HEK293 (cell line): ENCODE measurements at regions not wholly inside any gene's neighbourhood (a gene's known extent, or its start where the extent isn't known, plus 50 kb on each side); places are given as distances from the start of the nearest gene placed in this dataset.

ENCODE experiments used
- CTCF ChIA-PET: fragments of 350-600 bp; formaldehyde crosslinking; extraction: SDS; loops from one replicate; lab custom pipeline; 2021; ENCODE audit warnings: antibody characterized with exemption; lab: Yijun Ruan, JAX
- POLR2A ChIA-PET: fragments of 300-600 bp; formaldehyde crosslinking; extraction: SDS; loops from one replicate; lab custom pipeline; 2020; ENCODE audit warnings: antibody characterized with exemption, inconsistent platforms; lab: Yijun Ruan, JAX
- H3K27ac ChIP-seq: fragments of 200-500 bp; sonication (Bioruptor generic); 2 replicates; pipeline ENCODE4 v1.5.1; 2014; ENCODE audit warnings: low read depth, low read length, control low read depth, inconsistent platforms; ENCODE audit errors: extremely low read depth
- H3K36me3 ChIP-seq, 2 experiments: fragments of 200-500 bp in 1 of 2; sonication (Bioruptor generic) in 1 of 2; 1 replicate in 1 of 2; 2 replicates in 1 of 2; pipeline ENCODE4 v1.5.1; 2014 to 2017; ENCODE audit warnings: inconsistent platforms in 2 of 2, low read length in 2 of 2; ENCODE audit not compliant: control insufficient read depth in 2 of 2, insufficient read depth in 1 of 2
- H3K4me1 ChIP-seq: fragments of 200-500 bp; sonication (Bioruptor generic); 2 replicates; pipeline ENCODE4 v1.5.1; 2014; ENCODE audit warnings: mild to moderate bottlenecking, low read length, inconsistent platforms; ENCODE audit not compliant: control insufficient read depth, insufficient read depth
- H3K4me3 ChIP-seq: 2 replicates; pipeline ENCODE4 v1.5.1; 2011; ENCODE audit warnings: low read depth, mild to moderate bottlenecking, control low read depth, low read length, moderate library complexity
- H3K9me3 ChIP-seq: fragments of 200-500 bp; sonication (Bioruptor generic); 2 replicates; pipeline ENCODE4 v1.5.1; 2014; ENCODE audit warnings: low read depth, low read length, inconsistent platforms; ENCODE audit not compliant: control insufficient read depth, insufficient read depth
- GLIS1 ChIP-seq: fragments of 450-650 bp; formaldehyde crosslinking; IDR thresholded peaks from 2 replicates; pipeline ENCODE4 v1.5.1; 2016; ENCODE audit warnings: missing biosample characterization, missing genetic modification characterization
- HOXD13 ChIP-seq: sonication (generic); formaldehyde crosslinking; IDR thresholded peaks from 2 replicates; pipeline ENCODE4 v1.8.0; 2022; ENCODE audit warnings: missing genetic modification reagents, borderline replicate concordance
- MEIS1 ChIP-seq: sonication (generic); formaldehyde crosslinking; IDR thresholded peaks from 2 replicates; pipeline ENCODE4 v1.8.1; 2022; ENCODE audit warnings: missing genetic modification reagents, mild to moderate bottlenecking, borderline replicate concordance
- MZF1 ChIP-seq: fragments of 450-650 bp; formaldehyde crosslinking; IDR thresholded peaks from 2 replicates; pipeline ENCODE4 v1.5.1; 2017; ENCODE audit warnings: missing biosample characterization, missing genetic modification characterization, borderline replicate concordance
- OSR2 ChIP-seq: fragments of 450-650 bp; formaldehyde crosslinking; IDR thresholded peaks from 2 replicates; pipeline ENCODE4 v1.5.1; 2016; ENCODE audit warnings: missing biosample characterization, missing genetic modification characterization
- SCRT1 ChIP-seq: fragments of 450-650 bp; formaldehyde crosslinking; IDR thresholded peaks from 2 replicates; pipeline ENCODE4 v1.5.1; 2016; ENCODE audit warnings: missing biosample characterization, missing genetic modification characterization, borderline replicate concordance
- SCRT2 ChIP-seq: fragments of 450-650 bp; formaldehyde crosslinking; IDR thresholded peaks from 2 replicates; pipeline ENCODE4 v1.5.1; 2016; ENCODE audit warnings: missing biosample characterization, missing genetic modification characterization
- TRIM28 ChIP-seq: IDR thresholded peaks from 2 replicates; pipeline ENCODE4 v1.6.1; 2011; ENCODE audit warnings: low read length, control low read depth, borderline replicate concordance
- WT1 ChIP-seq: fragments of 450-650 bp; formaldehyde crosslinking; IDR thresholded peaks from 2 replicates; pipeline ENCODE4 v1.5.1; 2016; ENCODE audit warnings: missing biosample characterization, missing genetic modification characterization
- ZBTB10 ChIP-seq: fragments of 450-650 bp; formaldehyde crosslinking; IDR thresholded peaks from 2 replicates; pipeline ENCODE4 v1.5.1; 2016; ENCODE audit warnings: missing biosample characterization, missing genetic modification characterization
- ZFP41 ChIP-seq: fragments of 450-650 bp; formaldehyde crosslinking; IDR thresholded peaks from 2 replicates; pipeline ENCODE4 v1.5.1; 2016; ENCODE audit warnings: missing biosample characterization, missing genetic modification characterization, borderline replicate concordance
- ZNF211 ChIP-seq: fragments of 450-650 bp; formaldehyde crosslinking; IDR thresholded peaks from 2 replicates; pipeline ENCODE4 v1.5.1; 2016; ENCODE audit warnings: low read depth, missing biosample characterization, missing genetic modification characterization
- ZNF214 ChIP-seq: fragments of 450-650 bp; formaldehyde crosslinking; IDR thresholded peaks from 2 replicates; pipeline ENCODE4 v1.5.1; 2017; ENCODE audit warnings: missing biosample characterization, mild to moderate bottlenecking, missing genetic modification characterization, borderline replicate concordance
- ZNF223 ChIP-seq: fragments of 450-650 bp; formaldehyde crosslinking; IDR thresholded peaks from 2 replicates; pipeline ENCODE4 v1.5.1; 2016; ENCODE audit warnings: missing biosample characterization, missing genetic modification characterization
- ZNF248 ChIP-seq: fragments of 450-650 bp; formaldehyde crosslinking; IDR thresholded peaks from 2 replicates; pipeline ENCODE4 v1.5.1; 2017; ENCODE audit warnings: missing biosample characterization, missing genetic modification characterization
- ZNF311 ChIP-seq: fragments of 450-650 bp; formaldehyde crosslinking; IDR thresholded peaks from 2 replicates; pipeline ENCODE4 v1.5.1; 2017; ENCODE audit warnings: missing biosample characterization, missing genetic modification characterization, borderline replicate concordance
- ZNF423 ChIP-seq: fragments of 450-650 bp; formaldehyde crosslinking; IDR thresholded peaks from 2 replicates; pipeline ENCODE4 v1.5.1; 2016; ENCODE audit warnings: missing biosample characterization, missing genetic modification characterization
- ZNF433 ChIP-seq: fragments of 450-650 bp; formaldehyde crosslinking; IDR thresholded peaks from 2 replicates; pipeline ENCODE4 v1.5.1; 2016; ENCODE audit warnings: missing biosample characterization, missing genetic modification characterization, low read depth
- ZNF560 ChIP-seq: fragments of 450-650 bp; formaldehyde crosslinking; IDR thresholded peaks from 2 replicates; pipeline ENCODE4 v1.5.1; 2017; ENCODE audit warnings: missing biosample characterization, missing genetic modification characterization, borderline replicate concordance
- ZNF596 ChIP-seq: fragments of 450-650 bp; IDR thresholded peaks from 2 replicates; pipeline ENCODE4 v1.5.0; 2018; ENCODE audit warnings: missing biosample characterization, mild to moderate bottlenecking, missing genetic modification characterization, moderate library complexity
- ZNF621 ChIP-seq: fragments of 450-650 bp; formaldehyde crosslinking; IDR thresholded peaks from 2 replicates; pipeline ENCODE4 v1.5.1; 2017; ENCODE audit warnings: missing biosample characterization, missing genetic modification characterization
- ZNF629 ChIP-seq: fragments of 450-650 bp; formaldehyde crosslinking; IDR thresholded peaks from 2 replicates; pipeline ENCODE4 v1.5.1; 2017; ENCODE audit warnings: missing biosample characterization, missing genetic modification characterization
- ZNF658 ChIP-seq: fragments of 450-650 bp; formaldehyde crosslinking; IDR thresholded peaks from 2 replicates; pipeline ENCODE4; 2016; ENCODE audit warnings: missing biosample characterization, missing genetic modification characterization
- ZNF747 ChIP-seq: fragments of 450-650 bp; formaldehyde crosslinking; IDR thresholded peaks from 2 replicates; pipeline ENCODE4 v1.5.1; 2016; ENCODE audit warnings: missing biosample characterization, missing genetic modification characterization
- ZNF768 ChIP-seq: fragments of 450-650 bp; formaldehyde crosslinking; IDR thresholded peaks from 2 replicates; pipeline ENCODE4 v1.5.1; 2018; ENCODE audit warnings: missing biosample characterization, mild to moderate bottlenecking, missing genetic modification characterization
- ZSCAN23 ChIP-seq: fragments of 450-650 bp; formaldehyde crosslinking; IDR thresholded peaks from 2 replicates; pipeline ENCODE4 v1.5.1; 2016; ENCODE audit warnings: missing biosample characterization, missing genetic modification characterization
- TF ChIP-seq, protein P1 (sequence below): fragments of 450-650 bp; formaldehyde crosslinking; IDR thresholded peaks from 2 replicates; pipeline ENCODE4 v1.5.1; 2016; ENCODE audit warnings: missing biosample characterization, missing genetic modification characterization
- TF ChIP-seq, protein P2 (sequence below): fragments of 450-650 bp; formaldehyde crosslinking; IDR thresholded peaks from 2 replicates; pipeline ENCODE4 v1.5.1; 2016; ENCODE audit warnings: missing biosample characterization, missing genetic modification characterization

- TF ChIP-seq, protein P1, sequence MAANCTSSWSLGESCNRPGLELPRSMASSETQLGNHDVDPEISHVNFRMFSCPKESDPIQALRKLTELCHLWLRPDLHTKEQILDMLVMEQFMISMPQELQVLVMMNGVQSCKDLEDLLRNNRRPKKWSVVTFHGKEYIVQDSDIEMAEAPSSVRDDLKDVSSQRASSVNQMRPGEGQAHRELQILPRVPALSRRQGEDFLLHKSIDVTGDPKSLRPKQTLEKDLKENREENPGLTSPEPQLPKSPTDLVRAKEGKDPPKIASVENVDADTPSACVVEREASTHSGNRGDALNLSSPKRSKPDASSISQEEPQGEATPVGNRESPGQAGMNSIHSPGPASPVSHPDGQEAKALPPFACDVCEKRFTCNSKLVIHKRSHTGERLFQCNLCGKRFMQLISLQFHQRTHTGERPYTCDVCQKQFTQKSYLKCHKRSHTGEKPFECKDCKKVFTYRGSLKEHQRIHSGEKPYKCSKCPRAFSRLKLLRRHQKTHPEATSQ (tag by site-specific recombination): no peak
- TF ChIP-seq ZNF768 (tag by site-specific recombination) (no peak), SCRT1 (tag by site-specific recombination) (no peak), OSR2 (tag by site-specific recombination) (no peak)
These were observed 605.7 kb downstream of the POM121L12 start (continued) for GRCh38 chr7:53641091-53641490.

GRCh38 chr7:53642361-53642760, 606.9 kb downstream of the POM121L12 start:
- Histone ChIP-seq H3K27ac (no peak overlapping the region), H3K9me3 (no peaks in the 10 kb centered on the region), H3K4me1 (no peaks in the 10 kb centered on the region), H3K36me3 (no peaks in the 10 kb centered on the region), H3K4me3 (no peak overlapping the region)
- CTCF ChIA-PET: no interaction called here
- TF ChIP-seq, protein P2, sequence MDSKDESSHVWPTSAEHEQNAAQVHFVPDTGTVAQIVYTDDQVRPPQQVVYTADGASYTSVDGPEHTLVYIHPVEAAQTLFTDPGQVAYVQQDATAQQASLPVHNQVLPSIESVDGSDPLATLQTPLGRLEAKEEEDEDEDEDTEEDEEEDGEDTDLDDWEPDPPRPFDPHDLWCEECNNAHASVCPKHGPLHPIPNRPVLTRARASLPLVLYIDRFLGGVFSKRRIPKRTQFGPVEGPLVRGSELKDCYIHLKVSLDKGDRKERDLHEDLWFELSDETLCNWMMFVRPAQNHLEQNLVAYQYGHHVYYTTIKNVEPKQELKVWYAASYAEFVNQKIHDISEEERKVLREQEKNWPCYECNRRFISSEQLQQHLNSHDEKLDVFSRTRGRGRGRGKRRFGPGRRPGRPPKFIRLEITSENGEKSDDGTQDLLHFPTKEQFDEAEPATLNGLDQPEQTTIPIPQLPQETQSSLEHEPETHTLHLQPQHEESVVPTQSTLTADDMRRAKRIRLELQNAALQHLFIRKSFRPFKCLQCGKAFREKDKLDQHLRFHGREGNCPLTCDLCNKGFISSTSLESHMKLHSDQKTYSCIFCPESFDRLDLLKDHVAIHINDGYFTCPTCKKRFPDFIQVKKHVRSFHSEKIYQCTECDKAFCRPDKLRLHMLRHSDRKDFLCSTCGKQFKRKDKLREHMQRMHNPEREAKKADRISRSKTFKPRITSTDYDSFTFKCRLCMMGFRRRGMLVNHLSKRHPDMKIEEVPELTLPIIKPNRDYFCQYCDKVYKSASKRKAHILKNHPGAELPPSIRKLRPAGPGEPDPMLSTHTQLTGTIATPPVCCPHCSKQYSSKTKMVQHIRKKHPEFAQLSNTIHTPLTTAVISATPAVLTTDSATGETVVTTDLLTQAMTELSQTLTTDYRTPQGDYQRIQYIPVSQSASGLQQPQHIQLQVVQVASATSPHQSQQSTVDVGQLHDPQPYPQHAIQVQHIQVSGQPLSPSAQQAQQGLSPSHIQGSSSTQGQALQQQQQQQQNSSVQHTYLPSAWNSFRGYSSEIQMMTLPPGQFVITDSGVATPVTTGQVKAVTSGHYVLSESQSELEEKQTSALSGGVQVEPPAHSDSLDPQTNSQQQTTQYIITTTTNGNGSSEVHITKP (tag by site-specific recombination): no peak
- TF ChIP-seq MEIS1 (no peak), ZSCAN23 (tag by site-specific recombination) (no peak), GLIS1 (tag by site-specific recombination) (no peak), ZNF423 (no peak), ZNF747 (tag by site-specific recombination) (no peak), MZF1 (tag by site-specific recombination) (no peak), WT1 (tag by site-specific recombination) (no peak), ZNF311 (tag by site-specific recombination) (no peak), ZFP41 (no peak), ZNF223 (no peak), ZNF248 (tag by site-specific recombination) (no peak)
- POLR2A ChIA-PET: no interaction called here

DNA sequence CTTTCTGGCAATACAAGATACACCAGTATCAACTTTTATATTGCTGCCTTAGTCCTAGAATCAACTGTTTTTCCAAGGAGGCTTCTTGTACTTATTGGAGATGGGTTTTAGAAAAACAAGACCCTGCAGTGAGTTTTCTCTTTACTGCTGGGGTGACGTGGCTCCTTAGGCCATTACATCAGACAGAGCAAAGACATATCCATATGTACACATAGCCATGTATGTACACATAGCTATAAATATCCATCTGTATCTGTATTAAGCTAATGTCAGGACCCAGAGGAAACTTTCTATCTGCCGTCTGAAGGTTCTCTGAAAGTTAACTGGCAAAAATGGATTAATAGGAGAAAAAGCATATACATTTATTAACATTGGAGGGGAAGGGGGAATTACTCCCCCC, 607.4 kb downstream of the POM121L12 start:
- Histone ChIP-seq H3K4me3 (no peak overlapping the region), H3K9me3 (no peaks in the 10 kb centered on the region), H3K27ac (no peak overlapping the region), H3K36me3 (no peaks in the 10 kb centered on the region), H3K4me1 (no peaks in the 10 kb centered on the region)
- POLR2A ChIA-PET: no interaction called here
- CTCF ChIA-PET: no interaction called here
- TF ChIP-seq MZF1 (tag by site-specific recombination) (no peak), ZNF214 (tag by site-specific recombination) (no peak), ZNF621 (tag by site-specific recombination) (no peak), SCRT2 (tag by site-specific recombination) (no peak), ZNF433 (tag by site-specific recombination) (no peak), ZBTB10 (tag by site-specific recombination) (no peak), ZNF658 (tag by site-specific recombination) (no peak), ZNF211 (no peak), TRIM28 (no peak), ZNF560 (tag by site-specific recombination) (no peak), ZNF596 (tag by site-specific recombination) (no peak), ZNF629 (tag by site-specific recombination) (no peak), HOXD13 (CRISPR knock-in tag) (no peak)
